ENCODE measurements at regions not wholly inside any gene's neighbourhood (a gene's known extent, or its start where the extent isn't known, plus 50 kb on each side); places are given as distances from the start of the nearest gene placed in this dataset.

DNA sequence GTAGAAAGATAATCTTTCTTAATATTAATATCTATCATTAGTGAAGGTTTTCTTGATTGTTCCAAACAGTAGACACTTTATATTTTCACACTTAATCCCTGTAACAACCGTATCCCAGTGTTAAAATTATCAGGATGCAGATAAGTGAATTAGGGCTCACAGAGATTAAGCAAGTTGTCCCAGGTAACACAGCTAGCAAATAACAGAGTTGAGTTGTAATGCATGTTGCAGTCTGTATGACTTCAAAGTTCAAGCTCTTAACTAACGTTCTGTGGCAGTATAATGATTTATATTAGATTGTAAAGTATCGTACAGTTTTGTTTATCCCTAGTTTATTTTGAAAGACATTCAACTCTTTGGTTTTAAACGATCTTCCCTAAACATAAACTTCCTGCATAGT is 517.5 kb downstream of the TFAP2B start:
- no peak for DNase-seq

DNA sequence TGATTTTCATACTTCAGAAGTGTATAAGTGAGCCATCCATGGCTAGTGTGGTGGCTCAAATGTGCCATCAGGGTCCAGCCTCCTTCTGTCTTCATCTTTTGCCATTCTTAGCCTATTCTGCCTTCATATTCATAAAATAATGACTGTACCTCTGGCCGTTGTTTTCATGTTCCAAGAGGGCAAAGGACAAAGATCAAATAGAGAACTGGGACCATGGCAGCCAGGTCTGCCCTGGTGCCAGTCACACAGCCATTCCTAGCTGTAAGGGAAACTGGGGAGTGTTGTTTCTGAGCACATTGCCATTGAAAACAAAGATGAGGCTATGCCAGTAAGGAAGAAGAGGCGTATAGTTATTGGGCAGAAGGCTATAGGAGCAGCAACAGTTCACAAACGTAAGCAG is 518.6 kb downstream of the TFAP2B start:
- DNase-seq, result no peak

DNA sequence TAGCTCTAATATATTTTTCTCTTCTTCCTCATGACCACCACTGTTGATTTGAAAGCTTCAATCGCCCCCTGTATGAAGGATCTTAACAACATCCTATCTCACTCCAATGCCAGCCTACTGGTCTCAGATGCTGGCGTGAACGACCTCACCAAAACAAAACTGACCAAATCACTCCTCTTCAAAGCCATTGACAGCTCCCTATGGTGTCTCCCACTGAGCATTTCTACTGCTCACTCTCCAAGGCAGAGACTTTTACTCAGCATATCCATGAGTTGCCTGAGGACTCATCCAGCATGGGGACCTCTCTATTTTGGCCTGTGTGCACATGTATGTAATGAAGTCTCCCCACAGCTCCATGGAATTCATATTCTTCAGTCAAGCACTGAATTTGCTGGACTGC is 520.4 kb downstream of the TFAP2B start:
- no peak for DNase-seq

DNA sequence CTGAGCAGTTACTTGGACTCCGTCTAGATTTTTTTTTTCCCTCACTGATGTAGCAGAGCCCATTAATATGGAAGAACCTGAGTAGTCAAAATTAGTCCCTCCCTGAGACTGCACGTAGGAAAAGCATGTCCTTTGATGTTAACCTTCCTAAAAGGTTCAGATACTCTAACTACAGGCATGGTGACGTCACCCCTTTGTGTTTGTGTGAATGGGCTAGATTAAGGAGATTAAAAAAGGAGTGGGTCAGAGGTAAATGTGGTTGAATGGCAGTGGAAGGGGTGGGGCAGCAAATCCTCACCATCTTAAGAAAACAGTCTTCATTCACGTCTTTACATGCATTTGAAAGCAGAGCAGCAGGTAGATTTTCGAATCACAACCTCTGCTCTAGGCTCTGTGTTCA is 521.1 kb downstream of the TFAP2B start:
- DNase-seq, result no peak

DNA sequence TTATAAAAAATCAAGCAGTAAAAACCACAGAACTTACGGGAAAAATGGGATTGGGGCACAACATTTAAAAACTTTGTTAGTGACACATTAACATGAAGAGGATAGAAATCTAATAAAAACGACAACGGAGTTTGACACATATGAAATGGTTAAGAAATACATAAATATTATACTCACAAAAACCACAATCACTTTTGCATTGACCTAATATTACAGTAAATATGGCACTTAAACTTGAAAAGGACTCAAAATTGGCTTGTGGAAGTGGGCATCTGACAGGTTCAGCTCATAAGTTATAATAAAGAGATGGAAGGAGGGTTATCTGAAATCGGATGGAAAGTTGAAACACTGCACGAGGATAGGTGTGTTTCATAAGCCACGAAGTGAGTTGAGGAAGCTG is 523.7 kb downstream of the TFAP2B start:
- DNase-seq, result no peak

DNA sequence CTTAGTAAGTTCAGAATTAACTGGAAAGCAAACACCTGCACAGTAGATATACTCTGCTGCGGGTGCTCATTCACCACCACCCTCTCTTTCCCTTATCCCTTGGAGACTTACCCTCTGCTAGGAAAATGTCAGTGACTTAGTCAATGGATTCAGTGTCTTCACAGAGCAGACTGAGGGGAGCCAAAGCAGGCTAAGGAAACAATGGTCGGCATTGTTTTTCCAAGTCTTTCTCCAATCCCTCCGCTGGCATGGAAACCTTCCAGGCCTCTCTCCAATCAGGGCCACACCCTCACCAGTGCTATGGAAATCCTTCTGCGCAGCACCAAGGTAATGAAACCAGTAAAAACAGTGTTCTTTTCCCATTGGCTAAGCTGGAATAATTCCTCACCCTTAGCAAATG is 531.2 kb downstream of the TFAP2B start:
- DNase-seq, result no peak

DNA sequence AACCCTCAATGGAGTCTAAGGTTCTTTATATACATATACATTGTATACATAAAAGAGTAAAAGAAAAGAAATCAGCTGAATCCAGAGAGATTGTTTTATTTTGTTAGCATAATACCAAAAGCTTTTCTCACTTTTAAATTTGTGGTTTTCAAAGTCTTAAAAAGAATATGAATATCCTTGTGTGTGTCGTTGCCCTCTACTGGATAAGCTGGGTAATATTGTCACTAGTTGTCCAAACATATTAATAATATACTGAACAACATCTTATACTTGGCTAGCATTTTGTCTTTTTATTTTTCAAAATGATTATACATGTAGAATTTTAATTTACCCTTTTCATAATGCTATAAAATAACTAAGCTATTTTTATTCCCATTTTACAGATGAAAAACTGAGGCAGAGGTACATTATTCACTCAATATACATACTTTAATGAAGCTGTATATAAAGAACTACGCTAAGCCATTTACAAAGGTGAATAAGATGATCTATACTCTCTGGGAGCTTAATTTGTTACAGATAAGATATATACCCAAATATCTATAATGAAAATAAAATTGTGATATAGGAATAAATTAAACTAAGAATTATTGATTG is 531.7 kb downstream of the TFAP2B start:
- no peak for DNase-seq

DNA sequence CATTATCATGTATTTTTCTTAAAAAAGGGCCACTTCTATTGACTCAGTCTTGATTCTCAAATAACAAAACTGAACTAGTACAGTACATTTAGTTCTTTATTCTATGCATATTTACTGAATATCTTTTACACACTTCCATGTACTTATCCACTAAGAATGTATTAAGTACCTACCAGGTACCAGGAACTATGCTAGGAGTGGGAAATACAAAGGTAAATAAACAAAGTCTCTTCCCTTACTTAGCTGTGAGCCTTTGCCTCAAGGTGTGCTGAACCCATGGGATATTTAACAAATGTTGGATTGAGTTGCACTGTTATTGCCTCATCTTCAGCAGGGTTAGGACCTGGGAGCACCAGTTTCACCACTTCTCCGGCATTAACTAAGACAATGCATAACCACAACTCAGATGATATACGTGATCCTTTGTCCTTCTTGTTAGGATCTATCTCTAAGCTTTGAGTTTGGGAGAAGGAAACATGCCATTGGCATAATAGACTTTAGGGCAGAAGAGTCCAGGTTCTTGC is 533.9 kb downstream of the TFAP2B start:
- DNase-seq, result no peak

DNA sequence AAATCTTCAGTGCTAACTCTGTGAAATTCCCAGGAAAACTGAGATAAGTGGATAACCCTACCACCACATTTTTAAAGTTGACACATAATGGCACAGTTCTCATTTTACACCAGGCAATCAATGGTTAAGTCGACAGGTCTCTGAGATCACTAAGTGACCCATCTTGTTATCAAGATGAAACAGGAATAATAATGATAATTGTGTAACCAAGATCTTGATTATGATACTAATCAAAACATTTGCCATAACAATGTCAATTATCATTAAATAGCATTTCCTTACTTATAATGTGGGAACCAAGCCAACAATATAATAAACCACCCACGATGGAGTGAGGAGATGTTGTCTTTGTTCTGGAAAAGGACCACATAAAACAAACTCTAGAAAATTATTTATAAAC is 541.6 kb downstream of the TFAP2B start:
- no peak for DNase-seq

DNA sequence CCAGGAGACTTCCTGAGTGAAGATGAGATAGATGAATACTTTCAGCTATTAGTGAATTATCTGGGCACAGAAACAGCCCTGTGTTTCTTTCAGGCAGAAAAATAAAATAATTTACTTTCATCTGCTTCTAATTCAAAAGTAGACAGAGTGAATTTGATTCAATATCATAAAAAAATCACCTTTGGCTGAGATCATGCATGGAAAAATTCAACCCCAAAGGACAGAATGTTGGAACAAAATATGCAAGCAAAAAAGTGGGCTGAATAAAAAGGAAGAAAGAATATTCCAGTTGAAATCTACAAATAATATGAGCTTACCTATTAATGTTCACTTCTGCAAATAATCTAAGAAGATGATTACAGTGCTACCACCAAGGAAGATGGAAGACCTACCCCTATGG is 546.9 kb downstream of the TFAP2B start:
- DNase-seq, result no peak

DNA sequence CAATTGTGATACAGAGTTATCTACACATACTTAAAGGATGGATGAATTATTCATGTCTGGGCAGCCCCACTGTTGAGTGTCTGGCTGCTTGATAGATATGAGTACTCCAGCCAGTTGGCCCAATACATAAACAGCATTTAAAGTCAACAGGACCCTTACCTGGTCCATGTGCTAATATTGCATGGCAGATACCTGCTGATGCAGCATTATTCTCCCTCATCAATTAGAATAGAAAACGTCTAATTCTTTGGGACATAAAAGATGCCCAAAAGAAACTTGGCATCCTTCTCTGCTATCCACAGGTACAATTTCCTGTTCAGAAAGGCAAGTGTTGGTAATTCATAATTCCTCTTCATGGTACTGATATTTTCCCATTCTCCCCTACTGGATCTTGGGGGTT is 550.8 kb downstream of the TFAP2B start:
- no peak for DNase-seq

DNA sequence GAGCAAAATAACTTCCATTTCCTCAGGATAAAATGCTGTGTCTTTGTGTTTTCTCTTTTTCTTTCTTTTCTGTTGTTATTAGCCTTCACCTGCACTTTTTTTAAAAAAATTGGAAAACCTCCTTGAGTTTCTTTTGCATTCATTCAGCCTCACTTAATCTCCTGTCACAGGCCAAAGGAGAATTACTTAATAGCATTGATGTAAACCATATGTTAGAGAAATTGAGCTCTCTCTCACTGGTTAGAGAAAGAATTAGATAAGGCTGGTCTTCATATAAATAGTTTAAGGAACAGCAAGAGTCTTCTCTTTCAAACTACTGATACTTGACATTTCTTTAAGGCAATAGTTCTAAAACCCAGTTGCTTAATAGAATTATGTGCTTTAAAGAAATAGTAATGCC is 564.2 kb downstream of the TFAP2B start:
- no peak for DNase-seq

DNA sequence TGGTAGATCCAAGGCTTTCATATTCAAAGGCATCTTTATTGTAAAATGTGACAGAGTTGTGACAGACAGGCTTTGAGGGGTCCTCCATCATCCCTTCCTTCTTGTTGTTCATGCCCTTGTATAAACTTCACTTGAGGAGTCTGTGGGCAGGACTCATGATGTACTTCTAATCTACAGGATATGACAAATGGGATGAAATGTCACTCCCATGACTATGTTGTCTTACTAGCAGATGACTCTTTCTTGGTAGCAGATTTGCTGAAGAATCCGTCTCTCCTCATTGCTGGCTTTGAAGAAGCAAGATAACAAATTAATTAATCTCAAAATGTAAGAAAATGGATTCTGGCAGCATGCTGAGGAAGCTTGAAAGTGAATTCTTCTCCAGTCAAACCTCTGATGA is 566.1 kb downstream of the TFAP2B start:
- no peak for DNase-seq

DNA sequence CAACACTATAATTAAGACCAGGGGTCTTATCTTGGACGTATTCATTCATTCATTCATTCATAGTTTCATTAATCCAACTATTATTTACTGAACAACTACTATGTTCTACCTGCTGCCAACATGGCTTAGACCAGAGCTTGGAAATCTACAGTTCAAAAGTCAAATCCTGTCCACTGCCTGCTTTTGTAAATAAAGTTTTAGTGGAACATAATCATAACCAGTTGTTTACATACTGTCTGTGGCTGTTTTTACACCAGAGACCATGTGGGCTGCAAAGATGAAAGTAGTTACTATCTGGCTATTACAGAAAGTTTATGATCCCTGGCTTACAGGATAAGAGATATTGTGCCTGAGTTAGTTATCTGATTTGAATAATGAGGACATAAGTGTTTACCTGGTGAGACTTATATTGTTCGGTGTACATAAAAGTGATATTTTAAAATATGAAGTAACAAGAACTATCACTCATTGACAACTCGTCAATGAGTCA is 567.7 kb downstream of the TFAP2B start:
- no peak for DNase-seq

DNA sequence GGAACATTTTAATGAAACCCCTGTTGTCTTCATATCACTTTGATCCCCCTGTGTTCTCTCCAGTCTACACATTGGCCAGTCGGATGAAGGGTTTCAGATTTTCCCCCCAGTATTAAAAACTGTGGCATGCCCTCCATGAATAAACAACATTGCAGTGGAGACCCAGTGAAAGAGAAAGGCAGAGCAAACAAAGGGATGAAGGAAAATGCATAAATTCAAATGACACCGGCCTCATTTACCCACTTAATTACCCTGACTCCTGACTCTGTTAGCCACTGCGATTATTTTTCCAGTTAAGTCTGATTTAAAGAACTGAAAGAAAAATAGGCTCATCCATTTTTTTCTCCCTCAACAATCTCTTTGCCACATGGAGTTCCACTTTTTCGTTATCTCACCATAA is 569.2 kb downstream of the TFAP2B start:
- no peak for DNase-seq

DNA sequence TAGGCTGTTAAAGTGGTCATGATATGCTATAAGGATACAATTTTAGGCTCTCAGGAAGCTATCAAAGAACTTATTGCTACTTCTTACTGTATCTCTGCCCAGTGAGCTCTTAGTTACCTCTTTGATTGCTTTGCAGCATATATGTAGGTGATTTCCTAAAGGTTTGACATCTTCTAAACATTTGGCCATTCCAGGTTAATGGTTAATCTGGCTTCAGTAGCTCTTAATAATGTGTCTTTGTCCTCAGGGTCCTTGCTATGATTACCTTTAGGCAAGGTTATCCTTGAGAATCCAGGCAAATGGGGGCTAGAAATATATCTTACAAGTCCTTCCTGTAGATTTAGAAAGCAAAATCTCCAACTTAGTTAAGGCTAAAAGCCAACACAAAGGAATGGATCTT is 575.4 kb downstream of the TFAP2B start:
- no peak for DNase-seq

DNA sequence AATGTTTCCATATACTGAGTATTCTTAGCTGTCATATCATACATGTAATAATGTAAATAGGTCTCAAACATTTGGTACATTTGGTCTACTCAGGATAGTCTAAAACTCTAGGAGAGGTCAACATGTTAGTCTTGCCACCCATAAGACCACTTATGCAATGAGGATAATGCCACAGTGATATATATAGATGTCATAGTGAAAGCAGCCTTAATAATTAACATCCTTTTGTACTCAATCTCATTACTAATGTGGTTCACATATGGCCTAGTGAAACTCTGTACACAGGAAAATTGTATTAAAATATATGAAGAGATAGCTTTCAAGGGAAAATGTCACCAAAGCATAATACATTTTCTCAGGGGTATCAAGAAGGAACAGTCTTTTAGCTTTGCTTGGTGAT is 577.9 kb downstream of the TFAP2B start:
- DNase-seq, result no peak

DNA sequence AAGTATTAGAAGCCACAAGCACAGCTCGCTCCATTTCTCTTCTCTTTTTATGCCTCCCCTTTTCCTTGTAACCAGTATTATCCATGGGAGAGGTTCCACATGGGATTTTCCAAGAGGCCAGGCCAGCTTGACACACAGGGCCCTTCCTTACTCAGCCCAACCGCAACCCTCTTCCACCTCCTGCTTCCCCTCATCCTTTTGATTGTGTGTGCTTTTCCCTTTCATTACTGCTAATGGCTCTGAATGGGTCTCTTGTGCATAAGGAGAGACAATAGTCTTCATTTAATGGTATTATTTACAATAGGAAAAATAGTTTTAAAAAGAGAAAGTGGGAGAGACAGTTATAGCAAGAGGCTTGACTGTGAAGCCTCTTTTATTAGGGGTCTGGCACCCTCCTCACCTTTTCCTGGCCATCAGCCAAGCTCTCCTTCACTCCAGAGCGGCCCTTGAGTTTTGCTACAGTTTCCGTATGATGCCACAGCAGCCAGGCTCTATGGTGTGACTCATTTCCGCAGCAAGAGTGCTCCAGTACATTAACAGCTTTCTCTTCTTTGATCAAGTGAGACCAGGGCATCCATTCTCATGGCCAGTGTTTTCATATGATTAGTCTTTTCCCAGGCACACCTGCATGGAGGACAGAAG is 579.5 kb downstream of the TFAP2B start:
- no peak for DNase-seq

DNA sequence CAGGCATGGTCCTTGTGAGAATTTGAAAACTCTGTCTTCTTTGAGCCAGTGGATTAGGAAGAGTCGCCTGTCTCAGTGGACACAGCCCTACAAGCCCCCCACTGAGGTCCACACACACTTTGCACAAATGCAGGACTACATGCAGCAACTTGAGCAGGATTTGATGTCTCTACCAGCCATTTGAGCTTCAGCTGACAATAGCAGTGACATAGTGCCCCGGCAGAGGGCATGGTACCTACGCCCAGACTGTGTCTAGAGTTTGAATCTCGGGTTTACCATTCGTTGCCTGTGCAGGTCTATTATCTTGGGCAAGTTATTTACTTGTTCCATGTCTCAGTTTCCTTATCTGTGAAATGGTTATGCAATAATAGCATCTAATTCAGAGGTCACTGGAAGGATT is 580.1 kb downstream of the TFAP2B start:
- no peak for DNase-seq

DNA sequence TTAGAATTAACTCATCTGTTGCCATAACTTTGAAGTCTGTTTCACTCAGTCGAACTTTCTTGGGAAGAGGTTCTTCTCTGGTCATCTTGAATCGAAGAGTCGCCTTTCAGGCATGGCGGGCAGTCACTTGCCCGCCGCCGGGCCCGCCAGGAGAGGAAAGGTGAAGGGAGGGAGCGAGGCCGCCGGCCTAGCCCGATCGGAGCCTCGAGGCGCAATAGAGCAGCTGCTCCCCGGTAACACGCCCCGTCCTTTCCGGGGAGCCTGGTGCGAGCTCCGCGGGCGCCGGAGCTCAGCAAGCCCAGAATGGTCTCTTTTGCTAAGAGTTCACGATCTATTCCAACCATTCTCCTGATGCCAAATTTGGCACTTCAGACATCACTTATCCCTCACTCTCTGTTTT is 591.8 kb downstream of the TFAP2B start:
- DNase-seq, result no peak

DNA sequence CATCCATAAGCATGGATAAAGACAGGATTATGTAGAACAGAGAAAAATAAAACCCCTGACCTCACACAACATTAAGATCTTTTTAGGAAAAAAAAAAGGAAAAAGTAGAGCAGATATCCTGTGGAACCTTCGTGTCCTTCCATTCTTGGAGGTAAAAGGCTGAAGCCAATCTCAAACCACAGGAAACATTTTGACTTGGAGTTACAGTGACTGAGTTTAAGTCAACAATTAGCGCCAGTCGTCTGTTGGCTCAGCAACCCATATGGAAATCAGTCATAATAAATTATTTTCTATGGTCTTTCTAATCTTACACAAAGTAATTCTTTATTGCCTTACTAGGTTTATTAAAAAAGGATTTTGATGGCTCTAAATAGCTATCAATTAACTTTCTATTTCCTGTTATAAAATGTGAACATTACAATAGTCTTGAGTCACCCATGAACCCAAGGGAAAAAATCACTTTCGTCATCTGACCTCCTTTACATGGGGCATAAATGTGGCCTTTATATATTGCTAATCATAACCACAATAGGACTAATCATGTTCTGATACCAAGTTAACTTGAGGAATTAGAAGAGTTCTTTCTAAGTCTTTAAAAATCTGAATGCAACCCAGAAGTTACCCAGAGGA is 592.9 kb downstream of the TFAP2B start:
- no peak for DNase-seq

DNA sequence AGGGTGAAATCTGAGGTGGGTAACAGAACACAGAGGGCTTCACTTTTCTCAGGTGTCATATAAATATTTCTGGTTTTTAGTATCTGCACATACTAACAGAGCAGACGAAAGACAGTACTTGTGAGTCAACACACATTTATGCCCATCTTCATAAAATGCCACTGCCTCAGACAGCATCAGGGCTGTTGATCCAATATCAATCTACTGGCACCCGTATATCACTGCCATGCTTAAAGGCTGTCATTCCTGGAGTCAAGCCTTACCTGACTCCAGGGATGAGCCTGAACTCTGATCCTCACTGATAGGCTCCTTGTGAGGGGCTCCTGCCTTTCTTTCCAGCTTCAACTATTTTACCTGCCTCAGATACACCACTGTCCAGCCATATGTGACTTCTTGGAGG is 595.7 kb downstream of the TFAP2B start:
- DNase-seq, result no peak

DNA sequence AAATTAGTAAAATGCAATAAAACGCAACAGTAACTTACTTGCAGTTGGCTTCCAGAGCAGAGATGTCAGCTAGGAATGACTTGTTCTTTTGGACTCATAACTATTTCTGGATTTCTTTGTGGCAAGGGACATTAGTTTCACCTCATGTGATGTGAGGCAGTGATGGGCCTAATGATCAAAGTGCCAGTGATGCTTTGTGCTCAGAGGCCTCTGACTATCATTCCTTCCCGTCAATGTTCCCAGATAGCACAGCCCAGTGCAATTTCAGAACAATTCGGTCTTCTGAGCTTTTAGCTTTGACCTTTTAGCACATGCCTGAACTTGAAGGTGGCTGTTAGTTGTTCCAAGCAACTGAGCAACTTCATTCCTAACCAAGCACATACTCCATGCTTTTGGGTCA is 596.8 kb downstream of the TFAP2B start:
- no peak for DNase-seq

DNA sequence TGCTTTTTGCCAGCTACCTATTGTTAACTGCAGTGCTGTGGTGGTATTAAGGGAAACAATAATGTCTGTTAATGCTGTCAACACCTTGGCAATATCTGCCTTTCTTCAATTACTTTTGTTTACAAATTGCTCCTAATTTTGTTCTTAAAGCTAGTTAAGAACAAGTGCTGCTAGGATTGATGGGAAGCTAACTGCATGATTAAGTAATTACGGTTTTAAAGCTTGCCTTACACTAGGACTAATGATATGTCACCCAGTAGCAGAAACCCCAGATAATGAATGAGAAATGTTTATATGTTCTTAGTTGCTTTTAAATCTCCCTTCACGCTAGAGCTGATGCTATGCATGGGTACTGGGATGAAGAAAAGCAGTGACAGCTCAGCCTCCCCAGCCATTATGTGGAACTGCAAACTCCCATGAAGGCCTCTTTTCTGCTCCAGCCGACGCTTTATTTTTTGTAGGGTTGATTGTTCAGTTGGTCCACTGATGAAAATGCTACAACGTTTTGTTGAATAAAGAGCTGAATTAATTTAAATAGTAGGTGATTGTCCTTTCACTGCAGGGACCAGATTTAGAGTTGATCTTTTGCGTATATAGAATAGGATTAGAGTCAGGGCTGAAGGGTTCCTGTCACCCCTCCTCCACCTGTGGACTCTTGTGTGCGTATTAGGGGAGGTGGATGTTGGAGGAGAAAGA is 610.5 kb downstream of the TFAP2B start:
- no peak for DNase-seq

Data from CD4-positive, alpha-beta T cell treated with Interleukin-4 for 1 hour (primary cell).